SH-SY5Y (cell line): ENCODE measurements at regions not wholly inside any gene's neighbourhood (a gene's known extent, or its start where the extent isn't known, plus 50 kb on each side); places are given as distances from the start of the nearest gene placed in this dataset.

Source experiments
- GATA2 ChIP-seq: IDR thresholded peaks from 2 replicates; pipeline ENCODE4 v1.6.1; 2011; ENCODE audit warnings: mild to moderate bottlenecking, low read depth, low read length
- GATA3 ChIP-seq: IDR thresholded peaks from 2 replicates; pipeline ENCODE4 v1.6.1; 2011; ENCODE audit warnings: low read depth, mild to moderate bottlenecking, low read length, moderate library complexity

GRCh38 chr3:182612332-182612731, 181.0 kb upstream of the ATP11B start:
- TF ChIP-seq GATA2 (no peak), GATA3 (no peak)
